ENCODE measurements at regions not wholly inside any gene's neighbourhood (a gene's known extent, or its start where the extent isn't known, plus 50 kb on each side); places are given as distances from the start of the nearest gene placed in this dataset.
"Not testable (repeated sequence)": the region's sequence is repeated elsewhere in the genome, so short reads cannot be mapped to it uniquely, and the experiment has no call there.

GRCh38 chr11:130555251-130555841 is 106.9 kb downstream of the ADAMTS15 start:
- ChIA-PET CTCF (no interaction called here), POLR2A (no interaction called here)
- Mint-ChIP-seq H3K36me3 (no peaks in the 10 kb centered on the region), H3K4me1 (no peaks in the 10 kb centered on the region), H3K4me3 (no peak overlapping the region), H3K27me3 (peaks cover 4 to 17% of the 10 kb centered on the region in 2 donors), H3K9me3 (peaks cover 0 to 4% (median 0%) of the 10 kb centered on the region in 5 donors), H3K27ac (no peak overlapping the region)
- Histone ChIP-seq H3K4me3 (ENCODE audit: low read length) (no peak overlapping the region), H3K27me3 (ENCODE audit: insufficient read depth, low read length, poor library complexity, severe bottlenecking) (no peaks in the 10 kb centered on the region), H3K9me3 (ENCODE audit: low read length) (no peaks in the 10 kb centered on the region), H3K27ac (ENCODE audit: low read depth, low read length) (no peak overlapping the region), H3K4me1 (ENCODE audit: insufficient read depth, low read length) (no peaks in the 10 kb centered on the region), H3K36me3 (ENCODE audit: insufficient read depth, low read length) (no peaks in the 10 kb centered on the region)
- DNase-seq: no peak

- no peak overlapping the region for H3K4me3 Mint-ChIP-seq
- POLR2A ChIA-PET: no interaction called here
- no peak for DNase-seq
Measured at GRCh38 chr11:130560000-130560780, 111.7 kb downstream of the ADAMTS15 start.

GRCh38 chr11:130560781-130561109 is 112.3 kb downstream of the ADAMTS15 start:
- CTCF ChIA-PET: no interaction called here
- Mint-ChIP-seq H3K27me3 (peaks cover 6 to 7% of the 10 kb centered on the region in 2 donors), H3K4me3 (no peak overlapping the region), H3K36me3 (no peaks in the 10 kb centered on the region), H3K27ac (no peak overlapping the region), H3K9me3 (peaks cover 0 to 4% (median 0%) of the 10 kb centered on the region in 5 donors), H3K4me1 (no peaks in the 10 kb centered on the region)
- no peak overlapping the region for H3K27ac ChIP-seq (ENCODE audit: low read depth, low read length)
- H3K9me3 ChIP-seq (ENCODE audit: low read length): no peaks in the 10 kb centered on the region
- POLR2A ChIA-PET: no interaction called here
- no peaks in the 10 kb centered on the region for H3K27me3 ChIP-seq (ENCODE audit: insufficient read depth, low read length, poor library complexity, severe bottlenecking)
- no peaks in the 10 kb centered on the region for H3K36me3 ChIP-seq (ENCODE audit: insufficient read depth, low read length)
- H3K4me1 ChIP-seq (ENCODE audit: insufficient read depth, low read length): no peaks in the 10 kb centered on the region
- no peak for DNase-seq
- no peak overlapping the region for H3K4me3 ChIP-seq (ENCODE audit: low read length)

More at GRCh38 chr11:130560000-130560780, 111.7 kb downstream of the ADAMTS15 start:
- no peak overlapping the region for H3K27ac ChIP-seq (ENCODE audit: low read depth, low read length)
- CTCF ChIA-PET: no interaction called here
- H3K9me3 Mint-ChIP-seq: peaks cover 0 to 4% (median 0%) of the 10 kb centered on the region in 5 donors
- no peaks in the 10 kb centered on the region for H3K36me3 Mint-ChIP-seq
- H3K27ac Mint-ChIP-seq: no peak overlapping the region
- H3K4me3 ChIP-seq (ENCODE audit: low read length): no peak overlapping the region
- no peaks in the 10 kb centered on the region for H3K4me1 Mint-ChIP-seq
- H3K4me1 ChIP-seq (ENCODE audit: insufficient read depth, low read length): no peaks in the 10 kb centered on the region
- H3K9me3 ChIP-seq (ENCODE audit: low read length): no peaks in the 10 kb centered on the region
- no peaks in the 10 kb centered on the region for H3K27me3 ChIP-seq (ENCODE audit: insufficient read depth, low read length, poor library complexity, severe bottlenecking)
- no peaks in the 10 kb centered on the region for H3K36me3 ChIP-seq (ENCODE audit: insufficient read depth, low read length)
- H3K27me3 Mint-ChIP-seq: peaks cover 6 to 7% of the 10 kb centered on the region in 2 donors

- no peak overlapping the region for H3K4me3 Mint-ChIP-seq
- H3K4me1 Mint-ChIP-seq: no peaks in the 10 kb centered on the region
- DNase-seq: no peak
- H3K4me3 ChIP-seq (ENCODE audit: low read length): no peak overlapping the region
- H3K27ac Mint-ChIP-seq: no peak overlapping the region
- H3K27me3 ChIP-seq (ENCODE audit: insufficient read depth, low read length, poor library complexity, severe bottlenecking): no peaks in the 10 kb centered on the region
- no peaks in the 10 kb centered on the region for H3K36me3 ChIP-seq (ENCODE audit: insufficient read depth, low read length)
- H3K27me3 Mint-ChIP-seq: peaks cover 6 to 7% of the 10 kb centered on the region in 2 donors
- ChIA-PET CTCF (no interaction called here), POLR2A (no interaction called here)
- no peaks in the 10 kb centered on the region for H3K36me3 Mint-ChIP-seq
- no peaks in the 10 kb centered on the region for H3K4me1 ChIP-seq (ENCODE audit: insufficient read depth, low read length)
- H3K9me3 Mint-ChIP-seq: peaks cover 0 to 4% (median 0%) of the 10 kb centered on the region in 5 donors
- H3K27ac ChIP-seq (ENCODE audit: low read depth, low read length): no peak overlapping the region
- H3K9me3 ChIP-seq (ENCODE audit: low read length): no peaks in the 10 kb centered on the region
Measured at GRCh38 chr11:130561441-130561881, 113.0 kb downstream of the ADAMTS15 start.

GRCh38 chr11:130562549-130562948 is 114.1 kb downstream of the ADAMTS15 start:
- DNase-seq: no peak
- Histone ChIP-seq H3K9me3 (ENCODE audit: low read length) (no peaks in the 10 kb centered on the region), H3K27ac (ENCODE audit: low read depth, low read length) (no peak overlapping the region), H3K4me3 (ENCODE audit: low read length) (no peak overlapping the region), H3K4me1 (ENCODE audit: insufficient read depth, low read length) (no peaks in the 10 kb centered on the region), H3K27me3 (ENCODE audit: insufficient read depth, low read length, poor library complexity, severe bottlenecking) (no peaks in the 10 kb centered on the region), H3K36me3 (ENCODE audit: insufficient read depth, low read length) (no peaks in the 10 kb centered on the region)
- peaks cover 0 to 4% (median 0%) of the 10 kb centered on the region in 5 donors for H3K9me3 Mint-ChIP-seq
- no peak overlapping the region for H3K4me3 Mint-ChIP-seq
- H3K36me3 Mint-ChIP-seq: no peaks in the 10 kb centered on the region
- peaks cover 6 to 7% of the 10 kb centered on the region in 2 donors for H3K27me3 Mint-ChIP-seq
- no peaks in the 10 kb centered on the region for H3K4me1 Mint-ChIP-seq
- no peak overlapping the region for H3K27ac Mint-ChIP-seq
- ChIA-PET CTCF (no interaction called here), POLR2A (no interaction called here)

GRCh38 chr11:130566360-130566759 is 117.9 kb downstream of the ADAMTS15 start:
- H3K4me1 Mint-ChIP-seq; H3K4me1 ChIP-seq (ENCODE audit: insufficient read depth, low read length); H3K27ac Mint-ChIP-seq; CTCF ChIA-PET; H3K9me3 ChIP-seq (ENCODE audit: low read length); H3K36me3 Mint-ChIP-seq; H3K27me3 Mint-ChIP-seq; H3K9me3 Mint-ChIP-seq; H3K36me3 ChIP-seq (ENCODE audit: insufficient read depth, low read length); H3K27ac ChIP-seq (ENCODE audit: low read depth, low read length); H3K27me3 ChIP-seq (ENCODE audit: insufficient read depth, low read length, poor library complexity, severe bottlenecking); H3K4me3 Mint-ChIP-seq; POLR2A ChIA-PET; H3K4me3 ChIP-seq (ENCODE audit: low read length); DNase-seq: not testable (repeated sequence)

GRCh38 chr11:130571519-130571918 is 123.1 kb downstream of the ADAMTS15 start:
- H3K9me3 Mint-ChIP-seq: no peaks in the 10 kb centered on the region
- H3K36me3 Mint-ChIP-seq: no peaks in the 10 kb centered on the region
- Histone ChIP-seq H3K27me3 (ENCODE audit: insufficient read depth, low read length, poor library complexity, severe bottlenecking) (no peaks in the 10 kb centered on the region), H3K27ac (ENCODE audit: low read depth, low read length) (no peak overlapping the region), H3K4me3 (ENCODE audit: low read length) (no peak overlapping the region), H3K9me3 (ENCODE audit: low read length) (no peaks in the 10 kb centered on the region), H3K4me1 (ENCODE audit: insufficient read depth, low read length) (no peaks in the 10 kb centered on the region), H3K36me3 (ENCODE audit: insufficient read depth, low read length) (no peaks in the 10 kb centered on the region)
- no peak overlapping the region for H3K4me3 Mint-ChIP-seq
- no peak for DNase-seq
- no peak overlapping the region for H3K27ac Mint-ChIP-seq
- ChIA-PET POLR2A (no interaction called here), CTCF (no interaction called here)
- peaks cover 5 to 8% of the 10 kb centered on the region in 2 donors for H3K27me3 Mint-ChIP-seq
- no peaks in the 10 kb centered on the region for H3K4me1 Mint-ChIP-seq

GRCh38 chr11:130571947-130572584 is 123.6 kb downstream of the ADAMTS15 start:
- Mint-ChIP-seq H3K4me3 (no peak overlapping the region), H3K27ac (no peak overlapping the region), H3K9me3 (no peaks in the 10 kb centered on the region), H3K4me1 (no peaks in the 10 kb centered on the region), H3K36me3 (no peaks in the 10 kb centered on the region), H3K27me3 (peaks cover 5 to 8% of the 10 kb centered on the region in 2 donors)
- DNase-seq: no peak
- ChIA-PET POLR2A (no interaction called here), CTCF (no interaction called here)
- Histone ChIP-seq H3K4me3 (ENCODE audit: low read length) (no peak overlapping the region), H3K4me1 (ENCODE audit: insufficient read depth, low read length) (no peaks in the 10 kb centered on the region), H3K27ac (ENCODE audit: low read depth, low read length) (no peak overlapping the region), H3K36me3 (ENCODE audit: insufficient read depth, low read length) (no peaks in the 10 kb centered on the region), H3K9me3 (ENCODE audit: low read length) (no peaks in the 10 kb centered on the region), H3K27me3 (ENCODE audit: insufficient read depth, low read length, poor library complexity, severe bottlenecking) (no peaks in the 10 kb centered on the region)

Data from CD8-positive, alpha-beta memory T cell (primary cell).